MM.1S (cell line): ENCODE measurements at regions not wholly inside any gene's neighbourhood (a gene's known extent, or its start where the extent isn't known, plus 50 kb on each side); places are given as distances from the start of the nearest gene placed in this dataset.
"Not testable (repeated sequence)": the region's sequence is repeated elsewhere in the genome, so short reads cannot be mapped to it uniquely, and the experiment has no call there.

ENCODE experiments used
- DNase-seq: peaks from one replicate; pipeline ENCODE4 v3.0.0-alpha.2; 2015
- H2AFZ ChIP-seq: fragments of 300-600 bp; sonication (generic); 2 replicates; pipeline ENCODE4 v1.6.0; 2016; ENCODE audit warnings: antibody characterized with exemption, low read length
- H3F3A ChIP-seq: fragments of 300-600 bp; sonication (generic); 2 replicates; pipeline ENCODE4 v1.6.1; 2016; ENCODE audit warnings: mild to moderate bottlenecking, antibody characterized with exemption, low read length, moderate library complexity, mixed read lengths; ENCODE audit not compliant: insufficient read depth
- H3K27ac ChIP-seq: fragments of 300-600 bp; sonication (generic); 2 replicates; pipeline ENCODE4 v1.5.1; 2016; ENCODE audit warnings: mild to moderate bottlenecking, low read length
- H3K27me3 ChIP-seq: fragments of 300-600 bp; sonication (generic); replicated peaks from 2 replicates; pipeline ENCODE4 v1.6.0; 2016; ENCODE audit warnings: low read length; ENCODE audit not compliant: insufficient read depth
- H3K36me3 ChIP-seq: fragments of 300-600 bp; sonication (generic); replicated peaks from 2 replicates; pipeline ENCODE4 v1.6.1; 2016; ENCODE audit warnings: mild to moderate bottlenecking, low read length, mixed read lengths; ENCODE audit not compliant: insufficient read depth
- H3K4me1 ChIP-seq: fragments of 300-600 bp; sonication (generic); 2 replicates; pipeline ENCODE4 v1.6.1; 2016; ENCODE audit warnings: low read length, mixed read lengths
- H3K4me2 ChIP-seq: fragments of 300-600 bp; sonication (generic); 2 replicates; pipeline ENCODE4 v1.6.0; 2016; ENCODE audit warnings: low read depth, low read length
- H3K4me3 ChIP-seq: fragments of 300-600 bp; sonication (generic); 2 replicates; pipeline ENCODE4 v1.5.1; 2016; ENCODE audit warnings: low read length, mixed read lengths
- H3K79me2 ChIP-seq: fragments of 300-600 bp; sonication (generic); 2 replicates; pipeline ENCODE4 v1.6.1; 2016; ENCODE audit warnings: mixed run types, low read length, mixed read lengths
- H3K9ac ChIP-seq: fragments of 300-600 bp; sonication (generic); 2 replicates; pipeline ENCODE4 v1.6.1; 2016; ENCODE audit warnings: low read length, mixed read lengths
- H3K9me2 ChIP-seq: fragments of 300-600 bp; sonication (generic); replicated peaks from 2 replicates; pipeline ENCODE4 v1.6.1; 2016; ENCODE audit warnings: mild to moderate bottlenecking, low read length, mixed read lengths; ENCODE audit not compliant: insufficient read depth
- H3K9me3 ChIP-seq: fragments of 300-600 bp; sonication (generic); replicated peaks from 2 replicates; pipeline ENCODE4 v1.6.1; 2016; ENCODE audit warnings: mild to moderate bottlenecking, low read length, mixed read lengths; ENCODE audit not compliant: insufficient read depth
- H4K20me1 ChIP-seq: fragments of 300-600 bp; sonication (generic); 2 replicates; pipeline ENCODE4 v1.6.1; 2016; ENCODE audit warnings: mild to moderate bottlenecking, low read length, moderate library complexity, mixed read lengths; ENCODE audit not compliant: insufficient read depth
- CTCF ChIP-seq: fragments of 300-600 bp; sonication (generic); IDR thresholded peaks from 2 replicates; pipeline ENCODE4 v1.5.1; 2016; ENCODE audit warnings: antibody characterized with exemption, low read length, mixed read lengths
- EZH2 ChIP-seq: fragments of 300-600 bp; sonication (generic); optimal IDR thresholded peaks from 2 replicates; pipeline ENCODE3; 2017; ENCODE audit warnings: low read depth, mild to moderate bottlenecking, antibody characterized with exemption, low read length, mixed read lengths
- EZH2phosphoT487 ChIP-seq: fragments of 300-600 bp; sonication (generic); IDR thresholded peaks from 2 replicates; pipeline ENCODE4 v1.6.1; 2018; ENCODE audit warnings: antibody characterized with exemption, low read length

- DNase-seq, result no peak
- Histone ChIP-seq H3K9me3 (no peaks in the 10 kb centered on the region), H4K20me1 (no peaks in the 10 kb centered on the region), H2AFZ (no peak overlapping the region), H3K4me2 (no peak overlapping the region), H3K79me2 (no peaks in the 10 kb centered on the region), H3K27me3 (no peaks in the 10 kb centered on the region), H3K4me3 (no peak overlapping the region), H3K9ac (no peak overlapping the region), H3K4me1 (no peaks in the 10 kb centered on the region), H3F3A (no peaks in the 10 kb centered on the region), H3K36me3 (no peaks in the 10 kb centered on the region), H3K27ac (no peak overlapping the region), H3K9me2 (no peaks in the 10 kb centered on the region)
- TF ChIP-seq CTCF (no peak), EZH2phosphoT487 (no peak), EZH2 (no peak)
Observed at GRCh38 chr4:30122711-30123110, 597.5 kb upstream of the PCDH7 start.

- not testable (repeated sequence) for H3K9me3 ChIP-seq, H3K9me2 ChIP-seq, H3K27me3 ChIP-seq, H3K79me2 ChIP-seq, H3K4me2 ChIP-seq, H3K4me1 ChIP-seq, H3K27ac ChIP-seq, H3K4me3 ChIP-seq, H4K20me1 ChIP-seq, H2AFZ ChIP-seq, H3F3A ChIP-seq, H3K36me3 ChIP-seq, DNase-seq, H3K9ac ChIP-seq
Observed at GRCh38 chr4:30124621-30125020, 595.5 kb upstream of the PCDH7 start.

GRCh38 chr4:30125868-30126267 is 594.3 kb upstream of the PCDH7 start:
- H3K4me2 ChIP-seq, result no peak overlapping the region
- H3K79me2 ChIP-seq, result no peaks in the 10 kb centered on the region
- no peak overlapping the region for H3K27ac ChIP-seq
- H3K4me1 ChIP-seq, result no peaks in the 10 kb centered on the region
- H4K20me1 ChIP-seq, result no peaks in the 10 kb centered on the region
- no peak overlapping the region for H3K9ac ChIP-seq
- no peak overlapping the region for H2AFZ ChIP-seq
- no peaks in the 10 kb centered on the region for H3F3A ChIP-seq
- H3K9me2 ChIP-seq, result no peaks in the 10 kb centered on the region
- H3K36me3 ChIP-seq, result no peaks in the 10 kb centered on the region
- no peak overlapping the region for H3K4me3 ChIP-seq
- TF ChIP-seq EZH2phosphoT487 (no peak), EZH2 (no peak), CTCF (no peak)
- H3K27me3 ChIP-seq, result no peaks in the 10 kb centered on the region
- no peak for DNase-seq
- no peaks in the 10 kb centered on the region for H3K9me3 ChIP-seq

- no peak for DNase-seq
- no peaks in the 10 kb centered on the region for H3F3A ChIP-seq
- no peaks in the 10 kb centered on the region for H3K36me3 ChIP-seq
- H3K27me3 ChIP-seq, result no peaks in the 10 kb centered on the region
- H3K4me1 ChIP-seq, result no peaks in the 10 kb centered on the region
- H2AFZ ChIP-seq, result no peak overlapping the region
- no peaks in the 10 kb centered on the region for H3K9me3 ChIP-seq
- no peaks in the 10 kb centered on the region for H3K79me2 ChIP-seq
- no peak overlapping the region for H3K4me3 ChIP-seq
- H3K4me2 ChIP-seq, result no peak overlapping the region
- H3K9me2 ChIP-seq, result no peaks in the 10 kb centered on the region
- H3K9ac ChIP-seq, result no peak overlapping the region
- no peak overlapping the region for H3K27ac ChIP-seq
- no peaks in the 10 kb centered on the region for H4K20me1 ChIP-seq
- TF ChIP-seq EZH2, result no peak
- TF ChIP-seq CTCF, result no peak
- TF ChIP-seq EZH2phosphoT487, result no peak
Observed at GRCh38 chr4:30126351-30126750, 593.8 kb upstream of the PCDH7 start.

GRCh38 chr4:30148828-30149227 is 571.3 kb upstream of the PCDH7 start:
- not testable (repeated sequence) for H3F3A ChIP-seq, H3K4me3 ChIP-seq, H3K9me2 ChIP-seq, H3K9ac ChIP-seq, H3K79me2 ChIP-seq, H3K27ac ChIP-seq, H3K4me1 ChIP-seq, DNase-seq, H3K9me3 ChIP-seq, H3K4me2 ChIP-seq, H3K27me3 ChIP-seq, H2AFZ ChIP-seq, H4K20me1 ChIP-seq, H3K36me3 ChIP-seq

- not testable (repeated sequence) for H4K20me1 ChIP-seq
Observed at GRCh38 chr4:30149539-30149938, 570.6 kb upstream of the PCDH7 start.

More at GRCh38 chr4:30149539-30149938, 570.6 kb upstream of the PCDH7 start:
- H3K4me1 ChIP-seq, H3K27ac ChIP-seq, H3K9me3 ChIP-seq, H3K79me2 ChIP-seq, H3K9ac ChIP-seq, H3K27me3 ChIP-seq, H3K36me3 ChIP-seq, H3F3A ChIP-seq, H2AFZ ChIP-seq, DNase-seq, H3K9me2 ChIP-seq, H3K4me2 ChIP-seq, H3K4me3 ChIP-seq: not testable (repeated sequence)
